Tibial nerve (tissue), 4 donors: ENCODE measurements at regions not wholly inside any gene's neighbourhood (a gene's known extent, or its start where the extent isn't known, plus 50 kb on each side); places are given as distances from the start of the nearest gene placed in this dataset.

Source experiments
- CTCF ChIP-seq, 5 experiments: fragments of 200-600 bp in 3 of 5; fragments of 450-650 bp in 2 of 5; sonication (generic) in 3 of 5; IDR thresholded peaks; one replicate each; pipeline ENCODE4 v1.5.1; 2016 to 2019; ENCODE audit warnings: antibody characterized with exemption in 5 of 5, mild to moderate bottlenecking in 3 of 5, moderate library complexity in 2 of 5
- EP300 ChIP-seq, 2 donors: sonication (generic); formaldehyde crosslinking; IDR thresholded peaks; one replicate each; pipeline ENCODE4 v1.6.1; 2017; ENCODE audit warnings: antibody characterized with exemption in 2 of 2, mild to moderate bottlenecking in 1 of 2
- POLR2A ChIP-seq, 2 donors: fragments of 450-650 bp; IDR thresholded peaks; one replicate each; pipeline ENCODE4 v1.6.1; 2017; ENCODE audit warnings: antibody characterized with exemption in 2 of 2, mild to moderate bottlenecking in 2 of 2, moderate library complexity in 2 of 2

- TF ChIP-seq CTCF (IDR thresholded peaks at IDR 0.05) = no peak
- no peak for TF ChIP-seq POLR2A (IDR thresholded peaks at IDR 0.05)
- no peak for TF ChIP-seq EP300 (IDR thresholded peaks at IDR 0.05)
Observed at GRCh38 chr16:26963109-26963508, 103.6 kb upstream of the C16orf82 start.
